Mesendoderm (in vitro differentiated cells): ENCODE measurements at regions not wholly inside any gene's neighbourhood (a gene's known extent, or its start where the extent isn't known, plus 50 kb on each side); places are given as distances from the start of the nearest gene placed in this dataset.

Source experiments
- DNase-seq: peaks from one replicate; pipeline ENCODE4 v3.0.0; 2013
- H2AK5ac ChIP-seq: 2 replicates; pipeline ENCODE4 v1.6.1; 2013; ENCODE audit warnings: low read length, inconsistent platforms
- H2BK120ac ChIP-seq: 2 replicates; pipeline ENCODE4 v1.6.1; 2013; ENCODE audit warnings: low read depth, mild to moderate bottlenecking, low read length, moderate library complexity, mixed read lengths
- H2BK15ac ChIP-seq: replicated peaks from 2 replicates; pipeline ENCODE4 v1.6.1; 2013; ENCODE audit warnings: low read depth, mild to moderate bottlenecking, moderate library complexity
- H2BK5ac ChIP-seq: 2 replicates; pipeline ENCODE4 v1.6.1; 2013; ENCODE audit warnings: low read length, inconsistent platforms
- H3K18ac ChIP-seq: 2 replicates; pipeline ENCODE4 v1.6.1; 2013; ENCODE audit warnings: mild to moderate bottlenecking, low read length, mixed read lengths
- H3K23ac ChIP-seq: one replicate; pipeline ENCODE4 v1.6.1; 2013; ENCODE audit warnings: low read length
- H3K27ac ChIP-seq: 2 replicates; pipeline ENCODE4 v1.5.1; 2013; ENCODE audit warnings: low read depth, mild to moderate bottlenecking, inconsistent platforms, low read length, moderate library complexity
- H3K27me3 ChIP-seq: 2 replicates; pipeline ENCODE4 v1.6.1; 2013; ENCODE audit warnings: low read length, control low read depth, mild to moderate bottlenecking, inconsistent platforms; ENCODE audit not compliant: insufficient read depth, poor library complexity
- H3K36me3 ChIP-seq: 2 replicates; pipeline ENCODE4 v1.6.1; 2013; ENCODE audit warnings: low read length, inconsistent platforms; ENCODE audit not compliant: control insufficient read depth, insufficient read depth
- H3K4ac ChIP-seq: one replicate; pipeline ENCODE4 v1.6.1; 2013; ENCODE audit warnings: low read depth, mild to moderate bottlenecking, low read length, moderate library complexity
- H3K4me1 ChIP-seq: 2 replicates; pipeline ENCODE4 v1.6.1; 2013; ENCODE audit warnings: low read depth, low read length, inconsistent platforms; ENCODE audit not compliant: control insufficient read depth
- H3K4me2 ChIP-seq: 2 replicates; pipeline ENCODE4 v1.6.1; 2013; ENCODE audit warnings: low read length
- H3K4me3 ChIP-seq: 2 replicates; pipeline ENCODE4 v1.5.1; 2013; ENCODE audit warnings: mild to moderate bottlenecking, low read length
- H3K56ac ChIP-seq: one replicate; pipeline ENCODE4 v1.6.1; 2013; ENCODE audit warnings: low read length
- H3K79me1 ChIP-seq: 2 replicates; pipeline ENCODE4 v1.6.1; 2013; ENCODE audit warnings: low read length, inconsistent platforms
- H3K79me2 ChIP-seq: 2 replicates; pipeline ENCODE4 v1.6.1; 2013; ENCODE audit warnings: mild to moderate bottlenecking, low read length; ENCODE audit not compliant: control insufficient read depth, insufficient read depth
- H3K9ac ChIP-seq: 2 replicates; pipeline ENCODE4 v1.6.1; 2013; ENCODE audit warnings: low read length, inconsistent platforms
- H4K5ac ChIP-seq: one replicate; pipeline ENCODE4 v1.6.1; 2013; ENCODE audit warnings: low read length
- H4K8ac ChIP-seq: one replicate; pipeline ENCODE4 v1.6.1; 2013; ENCODE audit warnings: low read depth, mild to moderate bottlenecking, control low read depth, low read length, moderate library complexity
- WGBS: extraction: QIAGEN DNeasy Blood & Tissue Kit; methylation state at CpG from one replicate; pipeline ENCODE4 v1.1.7; 2013; ENCODE audit warnings: low lambda C conversion rate, missing lambda C conversion rate; ENCODE audit not compliant: insufficient coverage; ENCODE audit errors: extremely low coverage; 5-methylcytosine and 5-hydroxymethylcytosine counted together

- H3K9ac ChIP-seq: no peak overlapping the region
- H3K4me1 ChIP-seq: peaks cover 2% of the 10 kb centered on the region
- no peak overlapping the region for H2BK15ac ChIP-seq
- H3K23ac ChIP-seq: no peak overlapping the region
- H3K36me3 ChIP-seq: no peaks in the 10 kb centered on the region
- no peak overlapping the region for H3K4me2 ChIP-seq
- no peak overlapping the region for H3K4ac ChIP-seq
- no peak overlapping the region for H2BK5ac ChIP-seq
- H4K8ac ChIP-seq: no peak overlapping the region
- H2AK5ac ChIP-seq: no peak overlapping the region
- DNase-seq: peak; percentile 75
- no peak overlapping the region for H3K4me3 ChIP-seq
- H3K79me1 ChIP-seq: no peaks in the 10 kb centered on the region
- H4K5ac ChIP-seq: no peak overlapping the region
- no peak overlapping the region for H3K27ac ChIP-seq
- no peak overlapping the region for H3K56ac ChIP-seq
- H3K18ac ChIP-seq: no peak overlapping the region
- H2BK120ac ChIP-seq: no peak overlapping the region
- no CpG with 5 or more reads among the region's 9 CpGs for WGBS
- no peaks in the 10 kb centered on the region for H3K79me2 ChIP-seq
- no peaks in the 10 kb centered on the region for H3K27me3 ChIP-seq
These were observed 302.7 kb downstream of the MAN2A1 start for GRCh38 chr5:109992264-109992915.

DNA sequence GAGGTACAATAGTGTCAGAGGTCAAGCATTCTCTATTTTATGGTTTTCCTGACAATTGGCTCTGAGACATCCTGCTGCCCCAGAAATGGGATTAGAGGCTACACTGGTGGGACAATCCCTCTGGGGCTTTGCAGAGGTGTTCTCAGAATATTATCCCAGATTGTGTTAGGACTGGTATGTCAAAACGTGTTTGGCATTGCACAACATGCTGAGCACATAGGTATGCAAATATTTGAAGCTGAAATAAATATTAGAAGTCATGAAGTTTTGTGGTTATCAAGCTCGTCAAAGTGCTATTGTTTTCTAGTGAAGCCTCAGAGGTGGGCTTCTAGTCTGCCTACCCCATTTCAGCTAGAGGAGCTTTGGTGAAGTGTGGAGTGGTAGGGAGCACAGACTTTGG lies 304.4 kb downstream of the MAN2A1 start:
- Histone ChIP-seq H2BK15ac (no peak overlapping the region), H3K23ac (no peak overlapping the region), H3K4me1 (peaks cover 2% of the 10 kb centered on the region), H3K36me3 (no peaks in the 10 kb centered on the region), H4K5ac (no peak overlapping the region), H3K4me3 (no peak overlapping the region), H3K56ac (no peak overlapping the region), H2BK120ac (no peak overlapping the region), H3K27me3 (no peaks in the 10 kb centered on the region), H2AK5ac (no peak overlapping the region), H3K4me2 (no peak overlapping the region), H3K79me1 (no peaks in the 10 kb centered on the region), H3K79me2 (no peaks in the 10 kb centered on the region), H3K18ac (no peak overlapping the region), H2BK5ac (no peak overlapping the region), H3K27ac (no peak overlapping the region), H3K4ac (no peak overlapping the region), H3K9ac (no peak overlapping the region), H4K8ac (no peak overlapping the region)
- no CpG with 5 or more reads among the region's 2 CpGs for WGBS
- DNase-seq: no peak

GRCh38 chr5:109996246-109996645 lies 306.5 kb downstream of the MAN2A1 start:
- H4K8ac ChIP-seq: no peak overlapping the region
- no peak overlapping the region for H3K56ac ChIP-seq
- H3K4me3 ChIP-seq: no peak overlapping the region
- no peak overlapping the region for H3K18ac ChIP-seq
- H3K27ac ChIP-seq: no peak overlapping the region
- no peak overlapping the region for H2BK5ac ChIP-seq
- no peaks in the 10 kb centered on the region for H3K79me1 ChIP-seq
- no peaks in the 10 kb centered on the region for H3K27me3 ChIP-seq
- WGBS: no CpG with 5 or more reads among the region's 2 CpGs
- no peak overlapping the region for H4K5ac ChIP-seq
- H2BK15ac ChIP-seq: no peak overlapping the region
- no peak overlapping the region for H3K23ac ChIP-seq
- H3K79me2 ChIP-seq: no peaks in the 10 kb centered on the region
- H3K9ac ChIP-seq: no peak overlapping the region
- no peak overlapping the region for H2AK5ac ChIP-seq
- peaks cover 2% of the 10 kb centered on the region for H3K4me1 ChIP-seq
- H3K4ac ChIP-seq: no peak overlapping the region
- DNase-seq: no peak
- no peak overlapping the region for H2BK120ac ChIP-seq
- no peak overlapping the region for H3K4me2 ChIP-seq
- no peaks in the 10 kb centered on the region for H3K36me3 ChIP-seq

- H3K4me2 ChIP-seq: no peak overlapping the region
- no peaks in the 10 kb centered on the region for H3K27me3 ChIP-seq
- H3K79me1 ChIP-seq: no peaks in the 10 kb centered on the region
- DNase-seq: peak; percentile 66
- no peak overlapping the region for H3K4me3 ChIP-seq
- H4K8ac ChIP-seq: no peak overlapping the region
- no peak overlapping the region for H3K9ac ChIP-seq
- no peak overlapping the region for H3K18ac ChIP-seq
- no peak overlapping the region for H3K56ac ChIP-seq
- H2BK120ac ChIP-seq: no peak overlapping the region
- H3K36me3 ChIP-seq: no peaks in the 10 kb centered on the region
- peaks cover 2% of the 10 kb centered on the region for H3K4me1 ChIP-seq
- no peak overlapping the region for H2AK5ac ChIP-seq
- H3K4ac ChIP-seq: no peak overlapping the region
- H3K23ac ChIP-seq: no peak overlapping the region
- H2BK15ac ChIP-seq: no peak overlapping the region
- no peak overlapping the region for H4K5ac ChIP-seq
- H2BK5ac ChIP-seq: no peak overlapping the region
- H3K27ac ChIP-seq: no peak overlapping the region
- WGBS: no CpG with 5 or more reads among the region's 3 CpGs
- no peaks in the 10 kb centered on the region for H3K79me2 ChIP-seq
These were observed 307.4 kb downstream of the MAN2A1 start for GRCh38 chr5:109997161-109997560.

DNA sequence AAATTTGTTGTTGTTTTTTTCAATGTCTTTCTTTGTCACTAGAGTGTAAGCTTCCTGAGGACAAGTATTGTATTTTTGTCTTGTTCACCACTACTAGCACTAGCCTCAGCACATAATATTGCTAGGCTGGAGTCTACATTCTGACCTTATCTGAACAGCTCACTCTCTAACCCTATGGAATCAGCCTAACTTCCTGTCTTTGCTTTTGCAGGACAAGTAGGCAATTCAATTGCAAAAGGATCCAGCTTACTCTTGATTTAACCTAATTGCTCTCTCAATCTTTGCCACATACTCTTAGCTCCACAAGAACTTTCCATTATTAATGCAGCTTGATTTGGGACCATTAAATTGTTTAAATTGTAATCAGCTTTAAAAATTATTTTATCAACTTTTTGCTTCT lies 308.5 kb downstream of the MAN2A1 start:
- Histone ChIP-seq H2BK5ac (no peak overlapping the region), H3K79me1 (no peaks in the 10 kb centered on the region), H3K56ac (no peak overlapping the region), H3K18ac (no peak overlapping the region), H3K79me2 (no peaks in the 10 kb centered on the region), H3K27ac (no peak overlapping the region), H3K9ac (no peak overlapping the region), H4K8ac (no peak overlapping the region), H2AK5ac (no peak overlapping the region), H3K4me2 (no peak overlapping the region), H3K27me3 (no peaks in the 10 kb centered on the region), H3K4me1 (peaks cover 2% of the 10 kb centered on the region), H3K4ac (no peak overlapping the region), H3K36me3 (no peaks in the 10 kb centered on the region), H3K4me3 (no peak overlapping the region), H2BK120ac (no peak overlapping the region), H4K5ac (no peak overlapping the region), H2BK15ac (no peak overlapping the region), H3K23ac (no peak overlapping the region)
- no peak for DNase-seq

DNA sequence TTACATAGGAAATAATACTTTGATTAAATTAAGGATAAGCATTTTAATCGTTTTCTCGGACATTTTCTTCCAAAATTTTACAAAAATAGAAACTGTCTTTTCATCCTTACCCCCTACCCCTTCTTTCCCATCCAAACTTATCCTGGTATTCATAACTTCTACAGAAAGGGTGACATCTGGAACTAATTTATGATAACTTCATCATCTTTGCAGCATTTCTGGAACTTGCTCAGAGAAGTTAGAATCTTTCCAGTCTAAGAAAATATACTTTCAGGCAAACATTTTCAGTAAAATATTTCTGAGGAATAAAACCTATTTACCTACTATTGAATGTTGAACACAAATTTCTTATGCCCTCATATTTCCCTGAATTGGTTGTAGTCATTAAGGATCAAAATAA lies 309.0 kb downstream of the MAN2A1 start:
- no peaks in the 10 kb centered on the region for H3K79me1 ChIP-seq
- H2AK5ac ChIP-seq: no peak overlapping the region
- no peak overlapping the region for H4K8ac ChIP-seq
- peaks cover 2% of the 10 kb centered on the region for H3K4me1 ChIP-seq
- H2BK15ac ChIP-seq: no peak overlapping the region
- no peaks in the 10 kb centered on the region for H3K27me3 ChIP-seq
- no peak overlapping the region for H3K9ac ChIP-seq
- H3K4me3 ChIP-seq: no peak overlapping the region
- DNase-seq: no peak
- H4K5ac ChIP-seq: no peak overlapping the region
- 0% methylated on average over 1 of the region's 2 CpGs for WGBS
- H3K56ac ChIP-seq: no peak overlapping the region
- H3K18ac ChIP-seq: no peak overlapping the region
- H2BK120ac ChIP-seq: no peak overlapping the region
- no peaks in the 10 kb centered on the region for H3K36me3 ChIP-seq
- H3K4ac ChIP-seq: no peak overlapping the region
- no peak overlapping the region for H3K27ac ChIP-seq
- no peak overlapping the region for H3K23ac ChIP-seq
- no peak overlapping the region for H2BK5ac ChIP-seq
- no peak overlapping the region for H3K4me2 ChIP-seq
- H3K79me2 ChIP-seq: no peaks in the 10 kb centered on the region
